ENCODE measurements at regions not wholly inside any gene's neighbourhood (a gene's known extent, or its start where the extent isn't known, plus 50 kb on each side); places are given as distances from the start of the nearest gene placed in this dataset.
A peak's percentile ranks its signal among the peaks of the same experiment; 100 is the strongest.
"Not testable (repeated sequence)": the region's sequence is repeated elsewhere in the genome, so short reads cannot be mapped to it uniquely, and the experiment has no call there.

GRCh38 chr5:16306812-16307211 lies 127.2 kb upstream of the MARCHF11 start:
- DNase-seq (ENCODE audit: insufficient read length, low spot score) (no peak), FAIRE-seq (no peak)

- peak; percentile 5 for DNase-seq (ENCODE audit: insufficient read length, low spot score)
- peak; percentile 71 for FAIRE-seq
Measured at GRCh38 chr5:16304846-16305245, 125.3 kb upstream of the MARCHF11 start.

- no peak for FAIRE-seq
Measured at GRCh38 chr5:16296946-16297345, 117.4 kb upstream of the MARCHF11 start.

GRCh38 chr5:16291894-16292293 lies 112.3 kb upstream of the MARCHF11 start:
- DNase-seq (ENCODE audit: insufficient read length, low spot score) (no peak), FAIRE-seq (no peak)

More at GRCh38 chr5:16296946-16297345, 117.4 kb upstream of the MARCHF11 start:
- no peak for DNase-seq (ENCODE audit: insufficient read length, low spot score)

- FAIRE-seq: no peak
- DNase-seq (ENCODE audit: insufficient read length, low spot score): no peak
Measured at GRCh38 chr5:16291474-16291873, 111.9 kb upstream of the MARCHF11 start.

GRCh38 chr5:16283791-16284190 lies 104.2 kb upstream of the MARCHF11 start:
- peak; percentile 48 for FAIRE-seq
- DNase-seq (ENCODE audit: insufficient read length, low spot score): no peak

GRCh38 chr5:16276859-16277258 lies 97.3 kb upstream of the MARCHF11 start:
- FAIRE-seq; DNase-seq (ENCODE audit: insufficient read length, low spot score): not testable (repeated sequence)

GRCh38 chr5:16271851-16272250 lies 92.3 kb upstream of the MARCHF11 start:
- DNase-seq (ENCODE audit: insufficient read length, low spot score) (no peak), FAIRE-seq (no peak)

GRCh38 chr5:16265141-16265540 lies 85.5 kb upstream of the MARCHF11 start:
- no peak for FAIRE-seq
- DNase-seq (ENCODE audit: insufficient read length, low spot score): no peak

GRCh38 chr5:16260000-16260399 lies 80.4 kb upstream of the MARCHF11 start:
- DNase-seq (ENCODE audit: insufficient read length, low spot score) (no peak), FAIRE-seq (no peak)

GRCh38 chr5:16253856-16254255 lies 74.3 kb upstream of the MARCHF11 start:
- DNase-seq (ENCODE audit: insufficient read length, low spot score) (no peak), FAIRE-seq (no peak)

GRCh38 chr5:16245956-16246355 lies 66.4 kb upstream of the MARCHF11 start:
- DNase-seq (ENCODE audit: insufficient read length, low spot score): no peak
- no peak for FAIRE-seq

- FAIRE-seq: no peak
- no peak for DNase-seq (ENCODE audit: insufficient read length, low spot score)
Measured at GRCh38 chr5:16245249-16245648, 65.7 kb upstream of the MARCHF11 start.

GRCh38 chr5:16238018-16238417 lies 58.4 kb upstream of the MARCHF11 start:
- no peak for DNase-seq (ENCODE audit: insufficient read length, low spot score)
- FAIRE-seq: no peak

GRCh38 chr5:16234598-16234997 lies 55.0 kb upstream of the MARCHF11 start:
- DNase-seq (ENCODE audit: insufficient read length, low spot score) (no peak), FAIRE-seq (no peak)

GRCh38 chr5:16233730-16234129 lies 54.1 kb upstream of the MARCHF11 start:
- no peak for FAIRE-seq
- no peak for DNase-seq (ENCODE audit: insufficient read length, low spot score)

GRCh38 chr5:16229357-16229940 lies 49.9 kb upstream of the MARCHF11 start:
- FAIRE-seq (peak; percentile 26), DNase-seq (ENCODE audit: insufficient read length, low spot score) (no peak)

Data from HTR-8/SVneo (cell line).